ENCODE measurements at regions not wholly inside any gene's neighbourhood (a gene's known extent, or its start where the extent isn't known, plus 50 kb on each side); places are given as distances from the start of the nearest gene placed in this dataset.
"Not testable (repeated sequence)": the region's sequence is repeated elsewhere in the genome, so short reads cannot be mapped to it uniquely, and the experiment has no call there.

DNA sequence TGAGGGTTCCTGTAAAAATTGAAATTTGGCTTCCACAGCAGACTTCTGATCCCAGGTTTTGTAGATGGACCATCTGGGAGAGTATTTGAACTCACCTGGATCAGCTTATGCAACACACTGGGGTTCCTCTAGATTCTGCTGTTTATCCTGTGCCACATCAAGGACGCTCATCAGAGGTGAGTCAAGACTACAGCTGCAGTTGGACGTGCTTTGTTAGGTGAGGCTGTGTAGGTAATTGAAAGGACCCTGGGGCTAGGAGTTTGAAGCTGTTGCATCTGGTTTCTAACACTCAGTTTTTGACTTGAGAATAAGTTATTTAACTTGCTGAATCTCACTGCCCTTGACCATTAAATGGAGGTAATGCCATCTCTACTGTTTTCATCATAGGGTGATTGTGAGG, 394.2 kb downstream of the EDEM1 start:
- TF ChIP-seq, protein P1, sequence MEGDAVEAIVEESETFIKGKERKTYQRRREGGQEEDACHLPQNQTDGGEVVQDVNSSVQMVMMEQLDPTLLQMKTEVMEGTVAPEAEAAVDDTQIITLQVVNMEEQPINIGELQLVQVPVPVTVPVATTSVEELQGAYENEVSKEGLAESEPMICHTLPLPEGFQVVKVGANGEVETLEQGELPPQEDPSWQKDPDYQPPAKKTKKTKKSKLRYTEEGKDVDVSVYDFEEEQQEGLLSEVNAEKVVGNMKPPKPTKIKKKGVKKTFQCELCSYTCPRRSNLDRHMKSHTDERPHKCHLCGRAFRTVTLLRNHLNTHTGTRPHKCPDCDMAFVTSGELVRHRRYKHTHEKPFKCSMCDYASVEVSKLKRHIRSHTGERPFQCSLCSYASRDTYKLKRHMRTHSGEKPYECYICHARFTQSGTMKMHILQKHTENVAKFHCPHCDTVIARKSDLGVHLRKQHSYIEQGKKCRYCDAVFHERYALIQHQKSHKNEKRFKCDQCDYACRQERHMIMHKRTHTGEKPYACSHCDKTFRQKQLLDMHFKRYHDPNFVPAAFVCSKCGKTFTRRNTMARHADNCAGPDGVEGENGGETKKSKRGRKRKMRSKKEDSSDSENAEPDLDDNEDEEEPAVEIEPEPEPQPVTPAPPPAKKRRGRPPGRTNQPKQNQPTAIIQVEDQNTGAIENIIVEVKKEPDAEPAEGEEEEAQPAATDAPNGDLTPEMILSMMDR (conservative IDR thresholded peaks at IDR 0.05; ENCODE audit: low read depth, low read length) = no peak
- DNase-seq (ENCODE audit: low read depth) = no peak
- no peak overlapping the region for H3K4me3 ChIP-seq (ENCODE audit: low read length)

DNA sequence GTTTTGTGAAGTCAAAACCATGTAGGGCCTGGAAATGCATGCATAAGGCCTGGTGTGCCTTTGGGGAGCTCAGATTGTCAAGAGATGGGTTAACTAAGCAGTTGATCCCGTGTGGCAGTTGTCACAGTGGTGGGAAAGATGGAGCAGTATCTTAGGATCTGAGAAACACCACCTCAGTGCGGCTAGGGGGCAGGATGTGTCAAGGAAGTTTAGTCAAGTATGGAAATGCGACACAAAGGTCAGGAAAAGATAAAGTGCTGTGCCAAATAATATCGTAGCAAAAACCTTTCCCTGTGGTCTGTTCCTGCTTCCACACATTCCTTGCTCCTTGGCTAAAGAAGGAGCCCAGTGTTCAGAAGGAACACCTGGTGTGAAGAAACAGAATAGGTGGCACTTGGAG, 396.4 kb downstream of the EDEM1 start:
- TF ChIP-seq, protein P1 (conservative IDR thresholded peaks at IDR 0.05; ENCODE audit: low read depth, low read length) = no peak
- DNase-seq (ENCODE audit: low read depth) = no peak
- H3K4me3 ChIP-seq (ENCODE audit: low read length) = no peak overlapping the region

- TF ChIP-seq, protein P1 (conservative IDR thresholded peaks at IDR 0.05; ENCODE audit: low read depth, low read length) = no peak
- DNase-seq (ENCODE audit: low read depth) = no peak
- no peak overlapping the region for H3K4me3 ChIP-seq (ENCODE audit: low read length)
Measured at GRCh38 chr3:5585085-5585484, 397.6 kb downstream of the EDEM1 start.

- no peak for DNase-seq (ENCODE audit: low read depth)
- no peak overlapping the region for H3K4me3 ChIP-seq (ENCODE audit: low read length)
- TF ChIP-seq, protein P1 (conservative IDR thresholded peaks at IDR 0.05; ENCODE audit: low read depth, low read length) = no peak
Measured at GRCh38 chr3:5606884-5607472, 419.5 kb downstream of the EDEM1 start.

GRCh38 chr3:5607581-5607980, 420.1 kb downstream of the EDEM1 start:
- TF ChIP-seq, protein P1 (conservative IDR thresholded peaks at IDR 0.05; ENCODE audit: low read depth, low read length) = no peak
- no peak overlapping the region for H3K4me3 ChIP-seq (ENCODE audit: low read length)
- DNase-seq (ENCODE audit: low read depth) = no peak

GRCh38 chr3:5608971-5609370, 421.5 kb downstream of the EDEM1 start:
- H3K4me3 ChIP-seq (ENCODE audit: low read length); DNase-seq (ENCODE audit: low read depth): not testable (repeated sequence)

DNA sequence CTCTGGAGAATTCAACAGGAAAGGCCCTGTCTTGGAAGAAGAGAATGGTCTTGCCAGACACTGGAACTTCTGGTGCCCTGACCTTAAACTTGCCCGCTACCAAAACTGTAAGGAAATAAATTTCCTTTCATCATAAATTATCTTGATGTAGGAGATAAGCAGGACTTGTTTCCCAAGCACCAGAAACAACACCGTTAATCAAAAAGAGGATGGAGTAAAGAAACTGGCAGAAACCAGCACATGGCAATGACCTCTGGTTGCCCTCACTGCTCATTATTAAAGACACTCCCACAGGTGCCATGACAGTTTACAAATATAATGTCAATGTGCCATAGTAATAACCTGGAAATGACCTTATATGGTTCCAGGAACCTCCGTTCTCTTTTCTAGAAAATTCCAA, 426.1 kb downstream of the EDEM1 start:
- TF ChIP-seq, protein P1 (conservative IDR thresholded peaks at IDR 0.05; ENCODE audit: low read depth, low read length) = no peak
- no peak overlapping the region for H3K4me3 ChIP-seq (ENCODE audit: low read length)
- no peak for DNase-seq (ENCODE audit: low read depth)

- DNase-seq (ENCODE audit: low read depth) = no peak
- H3K4me3 ChIP-seq (ENCODE audit: low read length) = no peak overlapping the region
- TF ChIP-seq, protein P1 (conservative IDR thresholded peaks at IDR 0.05; ENCODE audit: low read depth, low read length) = no peak
Measured at GRCh38 chr3:5616873-5617272, 429.4 kb downstream of the EDEM1 start.
